ENCODE measurements at regions not wholly inside any gene's neighbourhood (a gene's known extent, or its start where the extent isn't known, plus 50 kb on each side); places are given as distances from the start of the nearest gene placed in this dataset.

- H3K27ac Mint-ChIP-seq: no peak overlapping the region
- intact Hi-C loops (cut with micrococcal nuclease): no loop called here
- H3K36me3 Mint-ChIP-seq: no peaks in the 10 kb centered on the region
- Histone ChIP-seq H3K9me3 (replicated peaks in 1 of 2; ENCODE audit: control insufficient read depth in 1 of 2, insufficient read depth in 1 of 2, low read length in 2 of 2) (peaks cover 0 to 16% of the 10 kb centered on the region in 2 donors), H3K4me1 (ENCODE audit: control insufficient read depth in 1 of 2, insufficient read depth in 2 of 2, low read length in 2 of 2) (no peaks in the 10 kb centered on the region), H4K20me1 (ENCODE audit: insufficient read depth, low read length) (no peaks in the 10 kb centered on the region), H3K27me3 (ENCODE audit: control insufficient read depth in 2 of 2, insufficient read depth in 2 of 2, low read length in 2 of 2) (no peaks in the 10 kb centered on the region), H3K4me2 (replicated peaks; ENCODE audit: extremely low read depth, low read length, poor library complexity, severe bottlenecking) (no peak overlapping the region), H3K36me3 (replicated peaks in 1 of 2; ENCODE audit: control insufficient read depth in 1 of 2, insufficient read depth in 2 of 2, low read length in 2 of 2) (no peaks in the 10 kb centered on the region), H2AFZ (ENCODE audit: insufficient read depth, low read depth, low read length, poor library complexity, severe bottlenecking) (no peak overlapping the region), H3K79me2 (ENCODE audit: insufficient read depth, low read length) (no peaks in the 10 kb centered on the region), H3K27ac (ENCODE audit: low read depth in 1 of 2, low read length in 2 of 2) (no peak overlapping the region), H3K4me3 (replicated peaks in 1 of 3; ENCODE audit: low read depth in 2 of 3, low read length in 3 of 3) (no peak overlapping the region), H3K9ac (ENCODE audit: insufficient read depth, low read length, poor library complexity, severe bottlenecking) (no peak overlapping the region)
- TF ChIP-seq CTCF (IDR thresholded peaks at IDR 0.05): no peak
- no peak overlapping the region for H3K4me3 Mint-ChIP-seq
- DNase-seq: no peak
- no peaks in the 10 kb centered on the region for H3K4me1 Mint-ChIP-seq
- no peaks in the 10 kb centered on the region for H3K27me3 Mint-ChIP-seq (ENCODE audit: low read depth in 3 of 3)
- H3K9me3 Mint-ChIP-seq: peaks cover 0 to 12% (median 3%) of the 10 kb centered on the region in 7 donors
- WGBS (ENCODE audit: insufficient coverage): 83% methylated on average over 2 of the region's 7 CpGs
These were observed 1060.8 kb upstream of the CRIM1 start for GRCh38 chr2:35294636-35295263.

- intact Hi-C loops (cut with micrococcal nuclease): no loop called here
- Histone ChIP-seq H3K36me3 (replicated peaks in 1 of 2; ENCODE audit: control insufficient read depth in 1 of 2, insufficient read depth in 2 of 2, low read length in 2 of 2) (no peaks in the 10 kb centered on the region), H3K4me2 (replicated peaks; ENCODE audit: extremely low read depth, low read length, poor library complexity, severe bottlenecking) (no peak overlapping the region), H3K27me3 (ENCODE audit: control insufficient read depth in 2 of 2, insufficient read depth in 2 of 2, low read length in 2 of 2) (no peaks in the 10 kb centered on the region), H3K9me3 (replicated peaks in 1 of 2; ENCODE audit: control insufficient read depth in 1 of 2, insufficient read depth in 1 of 2, low read length in 2 of 2) (peaks cover 0 to 16% of the 10 kb centered on the region in 2 donors), H4K20me1 (ENCODE audit: insufficient read depth, low read length) (no peaks in the 10 kb centered on the region), H3K79me2 (ENCODE audit: insufficient read depth, low read length) (no peaks in the 10 kb centered on the region), H3K27ac (ENCODE audit: low read depth in 1 of 2, low read length in 2 of 2) (no peak overlapping the region), H3K4me3 (replicated peaks in 1 of 3; ENCODE audit: low read depth in 2 of 3, low read length in 3 of 3) (no peak overlapping the region), H3K9ac (ENCODE audit: insufficient read depth, low read length, poor library complexity, severe bottlenecking) (no peak overlapping the region), H3K4me1 (ENCODE audit: control insufficient read depth in 1 of 2, insufficient read depth in 2 of 2, low read length in 2 of 2) (no peaks in the 10 kb centered on the region), H2AFZ (ENCODE audit: insufficient read depth, low read depth, low read length, poor library complexity, severe bottlenecking) (no peak overlapping the region)
- DNase-seq: no peak
- no peaks in the 10 kb centered on the region for H3K27me3 Mint-ChIP-seq (ENCODE audit: low read depth in 3 of 3)
- H3K4me3 Mint-ChIP-seq: no peak overlapping the region
- peaks cover 0 to 14% (median 4%) of the 10 kb centered on the region in 7 donors for H3K9me3 Mint-ChIP-seq
- H3K27ac Mint-ChIP-seq: no peak overlapping the region
- H3K4me1 Mint-ChIP-seq: no peaks in the 10 kb centered on the region
- no peak for TF ChIP-seq CTCF (IDR thresholded peaks at IDR 0.05)
- WGBS (ENCODE audit: insufficient coverage): 58% methylated on average over 2 of the region's 2 CpGs
- no peaks in the 10 kb centered on the region for H3K36me3 Mint-ChIP-seq
These were observed 1062.3 kb upstream of the CRIM1 start for GRCh38 chr2:35293261-35293660.

Data from CD14-positive monocyte (primary cell).